Large intestine (tissue), 3 donors: ENCODE measurements at regions not wholly inside any gene's neighbourhood (a gene's known extent, or its start where the extent isn't known, plus 50 kb on each side); places are given as distances from the start of the nearest gene placed in this dataset.
A peak's percentile ranks its signal among the peaks of the same experiment; 100 is the strongest.
"Not testable (repeated sequence)": the region's sequence is repeated elsewhere in the genome, so short reads cannot be mapped to it uniquely, and the experiment has no call there.

Experiments used
- DNase-seq, 2 donors: peaks; one replicate each; pipeline versions ENCODE4 v3.0.0 to v3.0.0-alpha.2; 2013
- H3K27ac ChIP-seq: one replicate; pipeline ENCODE4 v1.5.1; 2013; ENCODE audit warnings: low read length
- H3K27me3 ChIP-seq: 2 replicates; pipeline ENCODE4 v1.6.1; 2013; ENCODE audit warnings: low read length; ENCODE audit not compliant: control insufficient read depth, insufficient read depth
- H3K36me3 ChIP-seq: 2 replicates; pipeline ENCODE4 v1.6.1; 2013; ENCODE audit warnings: low read length; ENCODE audit not compliant: control insufficient read depth, insufficient read depth
- H3K4me1 ChIP-seq: one replicate; pipeline ENCODE4 v1.6.1; 2013; ENCODE audit warnings: low read length; ENCODE audit not compliant: control insufficient read depth, insufficient read depth
- H3K4me3 ChIP-seq: one replicate; pipeline ENCODE4 v1.5.1; 2013; ENCODE audit warnings: low read length
- H3K9me3 ChIP-seq: one replicate; pipeline ENCODE4 v1.6.1; 2013; ENCODE audit warnings: mild to moderate bottlenecking, low read depth, low read length, moderate library complexity; ENCODE audit not compliant: control insufficient read depth
- WGBS: methylation state at CpG from one replicate; pipeline ENCODE4 v1.1.5; 2013; ENCODE audit warnings: low lambda C conversion rate; ENCODE audit not compliant: insufficient coverage; 5-methylcytosine and 5-hydroxymethylcytosine counted together

GRCh38 chr3:101972430-101973162 lies 123.3 kb downstream of the NFKBIZ start:
- WGBS: no CpG with 5 or more reads among the region's 2 CpGs
- H3K27me3 ChIP-seq: no peaks in the 10 kb centered on the region
- DNase-seq: no peak
- H3K27ac ChIP-seq: no peak overlapping the region
- H3K4me3 ChIP-seq: no peak overlapping the region
- no peaks in the 10 kb centered on the region for H3K36me3 ChIP-seq
- no peaks in the 10 kb centered on the region for H3K4me1 ChIP-seq
- H3K9me3 ChIP-seq: no peaks in the 10 kb centered on the region

- Histone ChIP-seq H3K36me3 (no peaks in the 10 kb centered on the region), H3K27ac (no peak overlapping the region), H3K9me3 (no peaks in the 10 kb centered on the region), H3K4me3 (no peak overlapping the region), H3K27me3 (no peaks in the 10 kb centered on the region), H3K4me1 (no peaks in the 10 kb centered on the region)
- 86% methylated on average over 1 of the region's 1 CpG for WGBS
- DNase-seq: no peak
Measured at GRCh38 chr3:101973163-101973505, 123.8 kb downstream of the NFKBIZ start.

- not testable (repeated sequence) for H3K4me1 ChIP-seq, H3K36me3 ChIP-seq, H3K27ac ChIP-seq, H3K4me3 ChIP-seq, H3K9me3 ChIP-seq, DNase-seq, H3K27me3 ChIP-seq
- 100% methylated on average over 1 of the region's 1 CpG for WGBS
Measured at GRCh38 chr3:101975415-101975814, 126.1 kb downstream of the NFKBIZ start.

GRCh38 chr3:101976473-101976872 lies 127.2 kb downstream of the NFKBIZ start:
- DNase-seq: no peak
- 100% methylated on average over 1 of the region's 1 CpG for WGBS
- Histone ChIP-seq H3K27ac (no peak overlapping the region), H3K4me3 (no peak overlapping the region), H3K9me3 (no peaks in the 10 kb centered on the region), H3K4me1 (no peaks in the 10 kb centered on the region), H3K27me3 (no peaks in the 10 kb centered on the region), H3K36me3 (no peaks in the 10 kb centered on the region)

GRCh38 chr3:101978348-101978747 lies 129.0 kb downstream of the NFKBIZ start:
- no peak overlapping the region for H3K4me3 ChIP-seq
- 75% methylated on average over 1 of the region's 2 CpGs for WGBS
- no peaks in the 10 kb centered on the region for H3K4me1 ChIP-seq
- no peak for DNase-seq
- no peaks in the 10 kb centered on the region for H3K27me3 ChIP-seq
- no peak overlapping the region for H3K27ac ChIP-seq
- no peaks in the 10 kb centered on the region for H3K36me3 ChIP-seq
- no peaks in the 10 kb centered on the region for H3K9me3 ChIP-seq

- DNase-seq: no peak
- no peak overlapping the region for H3K27ac ChIP-seq
- WGBS: no CpG with 5 or more reads among the region's 3 CpGs
- no peaks in the 10 kb centered on the region for H3K36me3 ChIP-seq
- H3K9me3 ChIP-seq: no peaks in the 10 kb centered on the region
- no peak overlapping the region for H3K4me3 ChIP-seq
- H3K4me1 ChIP-seq: no peaks in the 10 kb centered on the region
- H3K27me3 ChIP-seq: no peaks in the 10 kb centered on the region
Measured at GRCh38 chr3:101979033-101979432, 129.7 kb downstream of the NFKBIZ start.

- Histone ChIP-seq H3K27ac (no peak overlapping the region), H3K9me3 (no peaks in the 10 kb centered on the region), H3K4me1 (peaks cover 12% of the 10 kb centered on the region), H3K4me3 (no peak overlapping the region), H3K36me3 (no peaks in the 10 kb centered on the region), H3K27me3 (no peaks in the 10 kb centered on the region)
- WGBS: 40% methylated on average over 1 of the region's 4 CpGs
- DNase-seq: no peak
Measured at GRCh38 chr3:101984356-101984755, 135.0 kb downstream of the NFKBIZ start.

GRCh38 chr3:101988596-101988995 lies 139.3 kb downstream of the NFKBIZ start:
- no peaks in the 10 kb centered on the region for H3K27me3 ChIP-seq

GRCh38 chr3:101989578-101990200 lies 140.4 kb downstream of the NFKBIZ start:
- peaks cover 13% of the 10 kb centered on the region for H3K4me1 ChIP-seq
- H3K36me3 ChIP-seq: no peaks in the 10 kb centered on the region
- no peaks in the 10 kb centered on the region for H3K9me3 ChIP-seq
- peak in 1 of 2 donors; percentile 39 for DNase-seq
- no CpG with 5 or more reads among the region's 5 CpGs for WGBS
- no peak overlapping the region for H3K27ac ChIP-seq
- H3K27me3 ChIP-seq: no peaks in the 10 kb centered on the region
- no peak overlapping the region for H3K4me3 ChIP-seq

More at GRCh38 chr3:101988596-101988995, 139.3 kb downstream of the NFKBIZ start:
- Histone ChIP-seq H3K4me3 (no peak overlapping the region), H3K36me3 (no peaks in the 10 kb centered on the region), H3K9me3 (no peaks in the 10 kb centered on the region), H3K27ac (no peak overlapping the region), H3K4me1 (peaks cover 13% of the 10 kb centered on the region)
- no CpG with 5 or more reads among the region's 3 CpGs for WGBS
- peak in 1 of 2 donors; percentile 30 for DNase-seq

- WGBS: no CpG with 5 or more reads among the region's 2 CpGs
- H3K4me3 ChIP-seq: no peak overlapping the region
- H3K36me3 ChIP-seq: no peaks in the 10 kb centered on the region
- H3K9me3 ChIP-seq: no peaks in the 10 kb centered on the region
- H3K4me1 ChIP-seq: peaks cover 19% of the 10 kb centered on the region
- no peak overlapping the region for H3K27ac ChIP-seq
- no peak for DNase-seq
- no peaks in the 10 kb centered on the region for H3K27me3 ChIP-seq
Measured at GRCh38 chr3:101992863-101993262, 143.5 kb downstream of the NFKBIZ start.

- H3K27me3 ChIP-seq: no peaks in the 10 kb centered on the region
- H3K4me1 ChIP-seq: peaks cover 6% of the 10 kb centered on the region
- H3K4me3 ChIP-seq: no peak overlapping the region
- no peaks in the 10 kb centered on the region for H3K9me3 ChIP-seq
- WGBS: 93% methylated on average over 2 of the region's 3 CpGs
- H3K36me3 ChIP-seq: no peaks in the 10 kb centered on the region
- DNase-seq: no peak
- H3K27ac ChIP-seq: no peak overlapping the region
Measured at GRCh38 chr3:101994386-101994785, 145.1 kb downstream of the NFKBIZ start.
